ENCODE measurements at regions not wholly inside any gene's neighbourhood (a gene's known extent, or its start where the extent isn't known, plus 50 kb on each side); places are given as distances from the start of the nearest gene placed in this dataset.
A peak's percentile ranks its signal among the peaks of the same experiment; 100 is the strongest.

DNA sequence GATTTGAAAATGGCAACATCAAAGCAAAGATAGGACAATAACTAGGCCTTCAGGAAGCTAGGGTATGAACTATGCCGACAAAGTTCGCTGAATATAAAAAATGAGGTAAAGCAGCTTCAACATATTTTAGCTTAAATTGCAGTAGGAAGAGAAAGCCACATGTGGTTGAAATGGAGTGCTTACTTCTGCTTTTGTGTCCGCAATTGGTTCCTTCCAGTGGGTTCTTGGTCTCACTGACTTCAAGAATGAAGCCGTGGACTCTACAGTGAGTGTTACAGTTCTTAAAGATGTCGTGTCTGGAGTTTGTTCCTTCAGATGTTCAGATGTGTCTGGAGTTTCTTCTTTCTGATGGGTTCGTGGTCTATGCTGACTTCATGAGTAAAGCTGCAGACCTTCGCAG, 95.2 kb downstream of the APTX start:
- H3K27me3 ChIP-seq (replicated peaks in 1 of 4; ENCODE audit: control extremely low read depth in 1 of 4, control insufficient read depth in 3 of 4, insufficient read depth in 4 of 4, low read length in 3 of 4), result peaks cover 0 to 47% (median 46%) of the 10 kb centered on the region in 4 experiments
- Mint-ChIP-seq H3K4me1 (peaks cover 14% of the 10 kb centered on the region), H3K27me3 (peaks cover 65% of the 10 kb centered on the region), H3K27ac (no peak overlapping the region), H3K9me3 (ENCODE audit: insufficient read depth) (no peaks in the 10 kb centered on the region), H3K4me3 (no peak overlapping the region)
- no peaks in the 10 kb centered on the region for H4K20me1 ChIP-seq (ENCODE audit: control insufficient read depth, insufficient read depth, low read length, poor library complexity, severe bottlenecking)
- no peak overlapping the region for H3K9ac ChIP-seq (ENCODE audit: low read length)
- H3K4me2 ChIP-seq (replicated peaks; ENCODE audit: low read depth, low read length, poor library complexity, severe bottlenecking), result peak overlapping the region; percentile 34
- CTCF ChIA-PET, result no interaction called here
- no peaks in the 10 kb centered on the region for H3K36me3 ChIP-seq (replicated peaks in 1 of 2; ENCODE audit: control extremely low read depth in 1 of 2, control insufficient read depth in 1 of 2, extremely low read depth in 1 of 2, insufficient read depth in 2 of 2, low read length in 1 of 2)
- intact Hi-C loops (cut with micrococcal nuclease), result no loop called here
- no peak for TF ChIP-seq EZH2 (IDR thresholded peaks at IDR 0.05; ENCODE audit: borderline replicate concordance, insufficient read depth, low read depth, low read length, poor library complexity, severe bottlenecking)
- TF ChIP-seq, protein P1, sequence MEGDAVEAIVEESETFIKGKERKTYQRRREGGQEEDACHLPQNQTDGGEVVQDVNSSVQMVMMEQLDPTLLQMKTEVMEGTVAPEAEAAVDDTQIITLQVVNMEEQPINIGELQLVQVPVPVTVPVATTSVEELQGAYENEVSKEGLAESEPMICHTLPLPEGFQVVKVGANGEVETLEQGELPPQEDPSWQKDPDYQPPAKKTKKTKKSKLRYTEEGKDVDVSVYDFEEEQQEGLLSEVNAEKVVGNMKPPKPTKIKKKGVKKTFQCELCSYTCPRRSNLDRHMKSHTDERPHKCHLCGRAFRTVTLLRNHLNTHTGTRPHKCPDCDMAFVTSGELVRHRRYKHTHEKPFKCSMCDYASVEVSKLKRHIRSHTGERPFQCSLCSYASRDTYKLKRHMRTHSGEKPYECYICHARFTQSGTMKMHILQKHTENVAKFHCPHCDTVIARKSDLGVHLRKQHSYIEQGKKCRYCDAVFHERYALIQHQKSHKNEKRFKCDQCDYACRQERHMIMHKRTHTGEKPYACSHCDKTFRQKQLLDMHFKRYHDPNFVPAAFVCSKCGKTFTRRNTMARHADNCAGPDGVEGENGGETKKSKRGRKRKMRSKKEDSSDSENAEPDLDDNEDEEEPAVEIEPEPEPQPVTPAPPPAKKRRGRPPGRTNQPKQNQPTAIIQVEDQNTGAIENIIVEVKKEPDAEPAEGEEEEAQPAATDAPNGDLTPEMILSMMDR (IDR thresholded peaks at IDR 0.05), result no peak
- H3K4me3 ChIP-seq (ENCODE audit: control extremely low read depth in 1 of 5, extremely low read depth in 1 of 5, insufficient read depth in 1 of 5, low read depth in 2 of 5, low read length in 4 of 5), result no peak overlapping the region
- no peaks in the 10 kb centered on the region for H3K79me2 ChIP-seq (ENCODE audit: control insufficient read depth, insufficient read depth, low read length)
- WGBS (ENCODE audit: insufficient coverage), result 0% methylated on average over 4 of the region's 7 CpGs
- H3K4me1 ChIP-seq (ENCODE audit: control insufficient read depth in 2 of 2, insufficient read depth in 2 of 2, low read length in 2 of 2), result peaks cover 10 to 11% of the 10 kb centered on the region in 2 donors
- H3K9me3 ChIP-seq (ENCODE audit: control extremely low read depth in 1 of 3, control insufficient read depth in 2 of 3, insufficient read depth in 1 of 3, low read length in 2 of 3), result peaks cover 0 to 12% (median 4%) of the 10 kb centered on the region in 3 donors
- DNase-seq (peak; percentile 49), ATAC-seq (ENCODE audit: low read depth) (no peak)
- H3K27ac ChIP-seq (ENCODE audit: low read length in 2 of 2), result no peak overlapping the region
- H2AFZ ChIP-seq (ENCODE audit: insufficient read depth, low read depth, low read length, poor library complexity, severe bottlenecking), result no peak overlapping the region
- POLR2A ChIA-PET, result no interaction called here

DNA sequence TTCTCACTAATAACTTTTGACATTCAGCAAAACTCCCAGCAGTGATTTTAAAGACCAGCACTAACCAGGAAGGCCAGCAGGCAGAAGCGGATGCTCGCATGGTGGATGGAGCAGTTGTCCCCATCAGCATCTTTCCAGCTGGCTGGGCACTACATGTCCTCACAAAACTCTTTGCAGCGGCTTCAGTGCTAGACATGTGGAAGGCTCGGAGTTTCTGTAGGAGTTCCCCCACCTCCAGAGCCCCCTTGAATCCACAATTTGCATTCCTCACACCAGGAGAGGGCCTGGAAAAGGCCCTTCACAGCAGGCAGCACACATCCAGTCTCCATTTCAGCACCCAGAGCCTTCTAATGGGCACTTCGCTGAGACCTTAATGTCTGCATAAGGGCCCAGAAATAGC, 85.6 kb downstream of the APTX start:
- H3K9ac ChIP-seq (ENCODE audit: low read length), result no peak overlapping the region
- no peaks in the 10 kb centered on the region for H3K9me3 ChIP-seq (ENCODE audit: control extremely low read depth in 1 of 3, control insufficient read depth in 2 of 3, insufficient read depth in 1 of 3, low read length in 2 of 3)
- ChIA-PET CTCF (no interaction called here), POLR2A (no interaction called here)
- Mint-ChIP-seq H3K27ac (no peak overlapping the region), H3K4me1 (no peaks in the 10 kb centered on the region), H3K27me3 (peaks cover 41% of the 10 kb centered on the region), H3K4me3 (no peak overlapping the region), H3K9me3 (ENCODE audit: insufficient read depth) (no peaks in the 10 kb centered on the region)
- intact Hi-C loops (cut with micrococcal nuclease), result no loop called here
- H3K4me2 ChIP-seq (replicated peaks; ENCODE audit: low read depth, low read length, poor library complexity, severe bottlenecking), result no peak overlapping the region
- no peak overlapping the region for H2AFZ ChIP-seq (ENCODE audit: insufficient read depth, low read depth, low read length, poor library complexity, severe bottlenecking)
- H3K79me2 ChIP-seq (ENCODE audit: control insufficient read depth, insufficient read depth, low read length), result no peaks in the 10 kb centered on the region
- H3K27ac ChIP-seq (ENCODE audit: low read length in 2 of 2), result no peak overlapping the region
- no peak for TF ChIP-seq EZH2 (IDR thresholded peaks at IDR 0.05; ENCODE audit: borderline replicate concordance, insufficient read depth, low read depth, low read length, poor library complexity, severe bottlenecking)
- TF ChIP-seq, protein P1 (IDR thresholded peaks at IDR 0.05), result no peak
- H4K20me1 ChIP-seq (ENCODE audit: control insufficient read depth, insufficient read depth, low read length, poor library complexity, severe bottlenecking), result no peaks in the 10 kb centered on the region
- ATAC-seq (ENCODE audit: low read depth) (no peak), DNase-seq (no peak)
- 87% methylated on average over 4 of the region's 5 CpGs for WGBS (ENCODE audit: insufficient coverage)
- peaks cover 0 to 5% (median 2%) of the 10 kb centered on the region in 4 experiments for H3K27me3 ChIP-seq (replicated peaks in 1 of 4; ENCODE audit: control extremely low read depth in 1 of 4, control insufficient read depth in 3 of 4, insufficient read depth in 4 of 4, low read length in 3 of 4)
- H3K36me3 ChIP-seq (replicated peaks in 1 of 2; ENCODE audit: control extremely low read depth in 1 of 2, control insufficient read depth in 1 of 2, extremely low read depth in 1 of 2, insufficient read depth in 2 of 2, low read length in 1 of 2), result no peaks in the 10 kb centered on the region
- no peak overlapping the region for H3K4me3 ChIP-seq (ENCODE audit: control extremely low read depth in 1 of 5, extremely low read depth in 1 of 5, insufficient read depth in 1 of 5, low read depth in 2 of 5, low read length in 4 of 5)
- H3K4me1 ChIP-seq (ENCODE audit: control insufficient read depth in 2 of 2, insufficient read depth in 2 of 2, low read length in 2 of 2), result no peaks in the 10 kb centered on the region
